ENCODE measurements at regions not wholly inside any gene's neighbourhood (a gene's known extent, or its start where the extent isn't known, plus 50 kb on each side); places are given as distances from the start of the nearest gene placed in this dataset.

DNA sequence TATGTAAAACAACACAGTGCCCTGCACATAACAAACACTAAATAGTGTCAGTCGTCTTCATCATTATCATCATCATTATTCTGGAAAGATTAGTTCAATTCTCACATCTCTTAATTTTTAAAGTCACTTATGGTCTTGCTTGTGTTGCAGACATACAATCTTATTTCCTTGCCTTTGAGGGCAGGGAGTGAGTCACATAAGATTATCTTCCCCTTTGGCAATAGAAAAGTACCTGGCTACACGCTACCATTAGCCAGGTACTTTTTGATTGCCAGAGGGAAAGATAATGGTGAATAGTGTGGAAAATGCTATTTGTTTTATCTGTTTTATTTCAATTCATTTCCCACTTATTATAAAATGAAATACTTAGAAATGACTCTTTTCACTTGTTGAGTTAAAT is 76.6 kb upstream of the RMDN2 start:
- TF ChIP-seq YY1 (IDR thresholded peaks at IDR 0.05; ENCODE audit: insufficient read depth, insufficient read length) (no peak), ZNF274 (IDR thresholded peaks at IDR 0.05; ENCODE audit: low read depth, low read length) (no peak), SUZ12 (IDR thresholded peaks at IDR 0.05; ENCODE audit: extremely low read depth, insufficient read depth, insufficient read length) (no peak)

All from NT2/D1 (cell line).